ENCODE measurements at regions not wholly inside any gene's neighbourhood (a gene's known extent, or its start where the extent isn't known, plus 50 kb on each side); places are given as distances from the start of the nearest gene placed in this dataset.

DNA sequence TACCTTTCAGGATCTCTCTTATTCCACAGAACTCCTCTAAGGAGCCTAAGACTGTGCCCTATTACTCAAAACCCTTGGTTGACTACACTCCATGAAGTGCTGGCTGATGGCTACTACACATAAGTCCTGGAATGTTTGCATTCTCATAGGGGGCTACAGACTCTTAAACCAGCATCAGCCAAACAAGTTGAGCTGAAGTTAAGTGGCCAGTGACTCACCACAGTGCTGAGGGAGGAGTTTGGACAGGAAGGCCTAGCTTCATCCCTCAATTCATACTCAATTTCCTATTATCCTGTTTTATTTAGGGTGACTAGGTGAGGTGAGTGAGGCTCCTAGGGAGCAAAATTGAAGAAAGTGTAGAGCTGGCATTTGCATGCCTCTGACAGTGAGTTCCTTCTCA is 246.7 kb downstream of the SMAD2 start:
- Mint-ChIP-seq H3K4me1 (no peaks in the 10 kb centered on the region), H3K36me3 (no peaks in the 10 kb centered on the region), H3K27me3 (peaks cover 3 to 10% of the 10 kb centered on the region in 2 donors), H3K9me3 (no peaks in the 10 kb centered on the region), H3K4me3 (no peak overlapping the region), H3K27ac (no peak overlapping the region)
- CTCF ChIA-PET = no interaction called here
- H3K27ac ChIP-seq (ENCODE audit: low read depth, low read length) = no peak overlapping the region
- no peak for DNase-seq
- H3K36me3 ChIP-seq (ENCODE audit: insufficient read depth, low read length) = no peaks in the 10 kb centered on the region
- no peaks in the 10 kb centered on the region for H3K27me3 ChIP-seq (ENCODE audit: insufficient read depth, low read length, poor library complexity, severe bottlenecking)
- H3K4me1 ChIP-seq (ENCODE audit: insufficient read depth, low read length) = no peaks in the 10 kb centered on the region
- no peak overlapping the region for H3K4me3 ChIP-seq (ENCODE audit: low read length)
- POLR2A ChIA-PET = no interaction called here
- H3K9me3 ChIP-seq (ENCODE audit: low read length) = no peaks in the 10 kb centered on the region

- H3K27me3 Mint-ChIP-seq = peaks cover 4 to 6% of the 10 kb centered on the region in 2 donors
- no peaks in the 10 kb centered on the region for H3K36me3 Mint-ChIP-seq
- no peaks in the 10 kb centered on the region for H3K27me3 ChIP-seq (ENCODE audit: insufficient read depth, low read length, poor library complexity, severe bottlenecking)
- H3K4me3 ChIP-seq (ENCODE audit: low read length) = no peak overlapping the region
- DNase-seq = no peak
- no peaks in the 10 kb centered on the region for H3K4me1 ChIP-seq (ENCODE audit: insufficient read depth, low read length)
- peak overlapping the region in 1 of 8 donors; percentile 68 for H3K27ac Mint-ChIP-seq
- ChIA-PET CTCF (no interaction called here), POLR2A (no interaction called here)
- H3K4me1 Mint-ChIP-seq = no peaks in the 10 kb centered on the region
- no peak overlapping the region for H3K27ac ChIP-seq (ENCODE audit: low read depth, low read length)
- no peaks in the 10 kb centered on the region for H3K9me3 ChIP-seq (ENCODE audit: low read length)
- no peaks in the 10 kb centered on the region for H3K9me3 Mint-ChIP-seq
- no peak overlapping the region for H3K4me3 Mint-ChIP-seq
- no peaks in the 10 kb centered on the region for H3K36me3 ChIP-seq (ENCODE audit: insufficient read depth, low read length)
Observed at GRCh38 chr18:47682876-47683275, 247.6 kb downstream of the SMAD2 start.

- Histone ChIP-seq H3K9me3 (ENCODE audit: low read length) (no peaks in the 10 kb centered on the region), H3K4me3 (ENCODE audit: low read length) (no peak overlapping the region), H3K36me3 (ENCODE audit: insufficient read depth, low read length) (no peaks in the 10 kb centered on the region), H3K27me3 (ENCODE audit: insufficient read depth, low read length, poor library complexity, severe bottlenecking) (no peaks in the 10 kb centered on the region), H3K27ac (ENCODE audit: low read depth, low read length) (no peak overlapping the region), H3K4me1 (ENCODE audit: insufficient read depth, low read length) (no peaks in the 10 kb centered on the region)
- H3K36me3 Mint-ChIP-seq = no peaks in the 10 kb centered on the region
- H3K4me3 Mint-ChIP-seq = no peak overlapping the region
- H3K4me1 Mint-ChIP-seq = no peaks in the 10 kb centered on the region
- POLR2A ChIA-PET = no interaction called here
- CTCF ChIA-PET = no interaction called here
- no peak for DNase-seq
- H3K9me3 Mint-ChIP-seq = no peaks in the 10 kb centered on the region
- H3K27me3 Mint-ChIP-seq = peaks cover 2 to 4% of the 10 kb centered on the region in 2 donors
- no peak overlapping the region for H3K27ac Mint-ChIP-seq
Observed at GRCh38 chr18:47680488-47680887, 250.0 kb downstream of the SMAD2 start.

GRCh38 chr18:47679864-47680263 is 250.6 kb downstream of the SMAD2 start:
- Histone ChIP-seq H3K4me1 (ENCODE audit: insufficient read depth, low read length) (no peaks in the 10 kb centered on the region), H3K27me3 (ENCODE audit: insufficient read depth, low read length, poor library complexity, severe bottlenecking) (peaks cover 4% of the 10 kb centered on the region), H3K9me3 (ENCODE audit: low read length) (no peaks in the 10 kb centered on the region), H3K4me3 (ENCODE audit: low read length) (no peak overlapping the region), H3K36me3 (ENCODE audit: insufficient read depth, low read length) (no peaks in the 10 kb centered on the region), H3K27ac (ENCODE audit: low read depth, low read length) (no peak overlapping the region)
- ChIA-PET CTCF (no interaction called here), POLR2A (no interaction called here)
- peaks cover 2 to 4% of the 10 kb centered on the region in 2 donors for H3K27me3 Mint-ChIP-seq
- no peak overlapping the region for H3K4me3 Mint-ChIP-seq
- no peaks in the 10 kb centered on the region for H3K9me3 Mint-ChIP-seq
- DNase-seq = no peak
- no peaks in the 10 kb centered on the region for H3K36me3 Mint-ChIP-seq
- no peaks in the 10 kb centered on the region for H3K4me1 Mint-ChIP-seq
- no peak overlapping the region for H3K27ac Mint-ChIP-seq

- no peaks in the 10 kb centered on the region for H3K9me3 Mint-ChIP-seq
- H3K36me3 ChIP-seq (ENCODE audit: insufficient read depth, low read length) = no peaks in the 10 kb centered on the region
- no peak overlapping the region for H3K27ac ChIP-seq (ENCODE audit: low read depth, low read length)
- H3K27me3 Mint-ChIP-seq = peaks cover 2 to 4% of the 10 kb centered on the region in 2 donors
- no peak overlapping the region for H3K4me3 ChIP-seq (ENCODE audit: low read length)
- peaks cover 4% of the 10 kb centered on the region for H3K27me3 ChIP-seq (ENCODE audit: insufficient read depth, low read length, poor library complexity, severe bottlenecking)
- H3K27ac Mint-ChIP-seq = no peak overlapping the region
- ChIA-PET POLR2A (no interaction called here), CTCF (no interaction called here)
- H3K4me1 ChIP-seq (ENCODE audit: insufficient read depth, low read length) = no peaks in the 10 kb centered on the region
- no peak for DNase-seq
- H3K9me3 ChIP-seq (ENCODE audit: low read length) = no peaks in the 10 kb centered on the region
- no peaks in the 10 kb centered on the region for H3K36me3 Mint-ChIP-seq
- no peaks in the 10 kb centered on the region for H3K4me1 Mint-ChIP-seq
- H3K4me3 Mint-ChIP-seq = no peak overlapping the region
Observed at GRCh38 chr18:47677952-47678351, 252.5 kb downstream of the SMAD2 start.

DNA sequence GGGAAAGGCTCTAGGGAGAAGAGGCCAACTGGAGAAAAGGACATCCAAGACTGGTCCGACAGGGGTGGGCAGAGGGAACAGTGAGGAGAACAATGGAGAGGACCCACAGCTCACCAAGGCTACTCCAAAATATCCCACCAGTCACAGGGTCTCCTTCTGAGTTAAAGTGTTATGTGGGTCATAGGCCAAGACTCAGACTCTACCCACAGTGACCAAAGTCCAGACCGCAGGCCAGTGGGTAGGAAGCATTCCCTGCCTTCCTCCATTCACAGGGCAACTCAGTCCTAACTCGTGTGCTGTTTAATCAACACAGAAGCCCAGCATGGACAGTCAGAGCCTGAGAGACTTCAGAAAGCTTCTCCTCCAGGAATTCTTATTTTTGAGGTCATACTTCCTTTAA is 260.6 kb downstream of the SMAD2 start:
- no peak for DNase-seq
- Mint-ChIP-seq H3K27me3 (peaks cover 6 to 7% of the 10 kb centered on the region in 2 donors), H3K4me1 (no peaks in the 10 kb centered on the region), H3K36me3 (no peaks in the 10 kb centered on the region), H3K27ac (no peak overlapping the region), H3K4me3 (no peak overlapping the region), H3K9me3 (peaks cover 0 to 6% (median 0%) of the 10 kb centered on the region in 5 donors)
- H3K36me3 ChIP-seq (ENCODE audit: insufficient read depth, low read length) = no peaks in the 10 kb centered on the region
- ChIA-PET POLR2A (no interaction called here), CTCF (no interaction called here)
- H3K27me3 ChIP-seq (ENCODE audit: insufficient read depth, low read length, poor library complexity, severe bottlenecking) = no peaks in the 10 kb centered on the region
- H3K4me1 ChIP-seq (ENCODE audit: insufficient read depth, low read length) = no peaks in the 10 kb centered on the region
- no peak overlapping the region for H3K4me3 ChIP-seq (ENCODE audit: low read length)
- H3K27ac ChIP-seq (ENCODE audit: low read depth, low read length) = no peak overlapping the region
- H3K9me3 ChIP-seq (ENCODE audit: low read length) = no peaks in the 10 kb centered on the region

GRCh38 chr18:47658498-47658897 is 272.0 kb downstream of the SMAD2 start:
- CTCF ChIA-PET = no interaction called here
- H3K9me3 Mint-ChIP-seq = peaks cover 0 to 9% (median 2%) of the 10 kb centered on the region in 5 donors
- peaks cover 0 to 4% of the 10 kb centered on the region in 2 donors for H3K27me3 Mint-ChIP-seq

DNA sequence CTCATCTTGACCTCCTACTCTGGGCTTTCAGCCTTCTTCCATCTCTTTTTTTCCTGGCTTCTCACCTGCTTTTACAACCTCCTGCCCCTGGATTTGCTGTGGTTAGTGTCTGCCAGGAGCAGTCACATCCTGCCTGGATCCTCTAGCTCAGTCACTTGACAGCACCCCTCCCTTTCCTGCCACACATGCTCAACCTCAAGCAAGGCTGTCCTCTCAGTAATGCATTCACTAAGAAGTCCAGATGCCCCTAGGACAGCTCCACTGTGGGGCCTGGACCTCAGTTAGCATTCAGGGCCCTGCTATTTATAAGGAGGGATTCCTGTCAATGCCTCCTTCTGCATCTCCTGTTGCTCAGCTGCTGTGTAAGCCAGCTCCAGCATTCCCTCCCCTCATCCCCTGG is 275.5 kb downstream of the SMAD2 start:
- Histone ChIP-seq H3K27me3 (ENCODE audit: insufficient read depth, low read length, poor library complexity, severe bottlenecking) (no peaks in the 10 kb centered on the region), H3K4me3 (ENCODE audit: low read length) (no peak overlapping the region), H3K36me3 (ENCODE audit: insufficient read depth, low read length) (no peaks in the 10 kb centered on the region), H3K9me3 (ENCODE audit: low read length) (no peaks in the 10 kb centered on the region), H3K4me1 (ENCODE audit: insufficient read depth, low read length) (no peaks in the 10 kb centered on the region), H3K27ac (ENCODE audit: low read depth, low read length) (no peak overlapping the region)
- Mint-ChIP-seq H3K27me3 (peaks cover 3 to 8% of the 10 kb centered on the region in 2 donors), H3K4me1 (no peaks in the 10 kb centered on the region), H3K27ac (no peak overlapping the region), H3K36me3 (peaks cover 0 to 3% (median 0%) of the 10 kb centered on the region in 3 donors), H3K4me3 (no peak overlapping the region), H3K9me3 (peaks cover 0 to 8% (median 2%) of the 10 kb centered on the region in 5 donors)
- POLR2A ChIA-PET = no interaction called here
- no peak for DNase-seq
- CTCF ChIA-PET = no interaction called here

More at GRCh38 chr18:47658498-47658897, 272.0 kb downstream of the SMAD2 start:
- Histone ChIP-seq H3K9me3 (ENCODE audit: low read length) (no peaks in the 10 kb centered on the region), H3K36me3 (ENCODE audit: insufficient read depth, low read length) (no peaks in the 10 kb centered on the region), H3K27me3 (ENCODE audit: insufficient read depth, low read length, poor library complexity, severe bottlenecking) (no peaks in the 10 kb centered on the region), H3K27ac (ENCODE audit: low read depth, low read length) (no peak overlapping the region), H3K4me3 (ENCODE audit: low read length) (no peak overlapping the region), H3K4me1 (ENCODE audit: insufficient read depth, low read length) (no peaks in the 10 kb centered on the region)
- POLR2A ChIA-PET = no interaction called here
- Mint-ChIP-seq H3K4me1 (no peaks in the 10 kb centered on the region), H3K4me3 (no peak overlapping the region), H3K36me3 (peaks cover 0 to 5% (median 0%) of the 10 kb centered on the region in 3 donors), H3K27ac (no peak overlapping the region)
- DNase-seq = no peak

DNA sequence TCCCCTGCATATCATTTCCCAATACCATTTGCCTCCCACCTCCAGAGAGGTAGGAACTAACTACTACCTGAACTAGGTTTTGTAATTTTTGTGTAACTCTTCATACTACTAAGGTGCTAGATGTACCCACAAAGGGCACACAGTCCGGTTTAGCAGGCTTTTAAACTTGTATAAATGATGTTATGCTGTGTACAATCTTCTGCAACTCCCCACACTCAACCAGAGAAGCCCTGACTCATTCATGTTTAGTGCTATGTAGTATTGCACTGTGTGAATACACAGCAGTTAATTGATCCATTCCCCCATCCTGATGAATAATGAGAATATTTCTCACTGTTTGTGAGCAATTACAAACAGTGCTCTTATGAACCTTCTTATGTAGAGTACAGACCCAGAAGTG is 285.6 kb downstream of the SMAD2 start:
- Histone ChIP-seq H3K27ac (ENCODE audit: low read depth, low read length) (no peak overlapping the region), H3K4me3 (ENCODE audit: low read length) (no peak overlapping the region), H3K4me1 (ENCODE audit: insufficient read depth, low read length) (no peaks in the 10 kb centered on the region), H3K9me3 (ENCODE audit: low read length) (no peaks in the 10 kb centered on the region), H3K27me3 (ENCODE audit: insufficient read depth, low read length, poor library complexity, severe bottlenecking) (no peaks in the 10 kb centered on the region), H3K36me3 (ENCODE audit: insufficient read depth, low read length) (no peaks in the 10 kb centered on the region)
- POLR2A ChIA-PET = no interaction called here
- Mint-ChIP-seq H3K27ac (no peak overlapping the region), H3K27me3 (peaks cover 0 to 2% of the 10 kb centered on the region in 2 donors), H3K9me3 (peaks cover 0 to 5% (median 0%) of the 10 kb centered on the region in 5 donors), H3K36me3 (no peaks in the 10 kb centered on the region), H3K4me1 (no peaks in the 10 kb centered on the region), H3K4me3 (no peak overlapping the region)
- no peak for DNase-seq
- CTCF ChIA-PET = no interaction called here

Measured in CD8-positive, alpha-beta memory T cell (primary cell).